Urothelium cell line (cell line): ENCODE measurements at regions not wholly inside any gene's neighbourhood (a gene's known extent, or its start where the extent isn't known, plus 50 kb on each side); places are given as distances from the start of the nearest gene placed in this dataset.

Experiments used
- DNase-seq: peaks from one replicate; pipeline ENCODE4 v3.0.0; 2011; ENCODE audit warnings: low spot score, mixed read lengths
- FAIRE-seq: peaks from 2 replicates; lab custom pipeline; 2011; peaks lifted over from hg19 to GRCh38; lab: Jason Lieb, UNC

GRCh38 chr2:237167934-237168333 is 82.2 kb downstream of the COPS8 start:
- DNase-seq (no peak), FAIRE-seq (no peak)

DNA sequence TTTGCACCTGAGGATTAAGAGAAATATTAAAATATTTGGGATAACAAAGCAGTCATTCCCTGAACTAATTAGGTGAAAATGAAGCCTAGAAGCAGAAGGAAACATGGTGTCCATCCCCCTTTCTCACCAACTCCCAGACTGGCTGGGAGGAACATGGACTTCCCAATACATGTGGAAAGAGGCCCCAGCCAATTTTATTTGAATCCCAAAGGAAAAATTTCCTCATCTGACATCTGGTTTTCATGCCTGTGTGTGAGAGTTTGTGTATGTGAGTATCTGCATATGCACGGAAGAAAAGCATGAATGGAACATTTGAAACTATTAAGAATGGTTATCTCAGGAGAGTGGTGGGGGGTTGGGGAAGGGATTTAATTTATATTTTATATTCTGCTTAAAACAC is 84.3 kb downstream of the COPS8 start:
- peak; percentile 13 for FAIRE-seq
- DNase-seq: no peak

GRCh38 chr2:237171396-237171795 is 85.7 kb downstream of the COPS8 start:
- DNase-seq (peak; percentile 57), FAIRE-seq (no peak)

DNA sequence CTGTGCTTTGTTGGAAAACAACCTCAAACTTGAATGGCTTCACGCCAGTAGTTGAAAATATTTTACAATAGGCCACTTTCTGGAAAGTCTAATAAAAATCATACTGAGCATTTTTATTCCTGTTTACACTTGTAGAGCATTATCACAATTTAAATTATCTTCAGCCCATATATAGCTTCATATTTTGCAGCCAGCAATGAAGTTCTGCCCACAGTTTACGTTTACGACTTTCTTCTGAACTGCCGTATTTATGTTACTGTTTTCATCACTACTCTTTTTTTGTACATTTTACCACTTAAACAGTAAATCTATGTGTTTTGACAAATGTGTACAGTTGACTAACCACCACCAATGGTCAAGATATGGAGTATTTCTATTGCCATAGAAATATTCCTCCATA is 86.2 kb downstream of the COPS8 start:
- FAIRE-seq: no peak
- no peak for DNase-seq

DNA sequence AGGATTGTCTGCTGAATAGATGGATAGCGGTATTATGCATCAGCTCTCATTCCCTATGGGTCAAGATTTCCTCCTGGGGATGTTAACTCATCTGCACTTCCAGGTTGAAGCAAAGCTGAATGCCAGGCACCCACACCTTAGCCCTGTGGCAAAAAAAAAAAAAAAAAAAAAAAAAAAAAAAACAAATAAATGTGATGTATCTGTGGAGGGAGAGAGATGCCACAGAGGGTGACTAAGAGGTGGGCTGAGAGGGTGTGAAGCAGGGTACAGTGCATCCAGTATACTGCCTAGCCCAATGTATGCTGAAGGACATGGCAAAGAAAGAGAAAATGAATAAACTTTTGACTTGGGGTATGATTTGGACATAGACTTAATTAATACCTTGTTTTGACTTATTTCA is 91.4 kb downstream of the COPS8 start:
- DNase-seq: no peak
- FAIRE-seq: no peak

DNA sequence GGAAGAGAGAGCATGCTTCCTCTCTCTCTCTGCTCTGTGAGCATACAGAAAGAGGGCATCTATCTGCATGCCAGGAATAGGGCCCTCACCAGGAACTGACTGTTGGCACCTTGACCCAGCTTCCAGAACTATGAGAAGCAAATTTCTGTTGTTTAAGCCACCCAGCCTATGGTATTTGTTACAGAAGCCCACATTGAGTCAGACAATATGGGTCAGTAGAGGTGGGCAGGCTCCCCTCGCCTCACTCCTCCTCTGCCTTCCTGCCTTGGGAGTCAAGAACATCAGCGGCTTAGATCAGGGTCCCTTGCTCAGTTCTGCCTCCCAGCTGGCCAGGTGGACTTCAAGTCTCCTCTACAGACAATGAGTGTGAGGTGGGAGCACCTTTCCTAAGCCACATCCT is 92.3 kb downstream of the COPS8 start:
- no peak for DNase-seq

GRCh38 chr2:237178396-237178795 is 92.7 kb downstream of the COPS8 start:
- FAIRE-seq (peak; percentile 88), DNase-seq (peak; percentile 54)

More for the DNA sequence above, 92.3 kb downstream of the COPS8 start:
- FAIRE-seq: no peak

- DNase-seq (no peak), FAIRE-seq (no peak)
These were observed 93.5 kb downstream of the COPS8 start for GRCh38 chr2:237179161-237179560.

- FAIRE-seq (no peak), DNase-seq (no peak)
These were observed 94.5 kb downstream of the COPS8 start for GRCh38 chr2:237180187-237180586.

GRCh38 chr2:237180987-237181386 is 95.3 kb downstream of the COPS8 start:
- FAIRE-seq (no peak), DNase-seq (no peak)

DNA sequence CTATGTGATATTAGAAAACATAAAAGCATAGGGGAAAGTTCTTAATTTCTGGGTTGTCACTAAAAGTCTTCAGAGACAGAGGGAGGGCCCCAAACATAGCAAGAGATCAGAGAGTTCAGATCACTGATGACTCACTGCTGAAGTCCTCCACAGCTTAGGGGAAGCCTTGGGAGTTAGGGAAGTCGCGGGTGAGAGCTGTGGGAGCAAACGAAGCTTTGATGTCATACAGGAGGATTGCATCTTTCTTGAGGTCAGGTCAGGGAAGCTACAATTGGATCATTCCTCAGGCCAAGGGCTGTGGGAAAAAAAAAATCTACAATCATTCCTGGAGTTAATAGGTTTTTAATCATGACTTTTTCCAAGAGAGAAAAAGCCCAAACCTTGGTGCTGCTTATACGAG is 96.2 kb downstream of the COPS8 start:
- peak; percentile 68 for DNase-seq
- FAIRE-seq: no peak

DNA sequence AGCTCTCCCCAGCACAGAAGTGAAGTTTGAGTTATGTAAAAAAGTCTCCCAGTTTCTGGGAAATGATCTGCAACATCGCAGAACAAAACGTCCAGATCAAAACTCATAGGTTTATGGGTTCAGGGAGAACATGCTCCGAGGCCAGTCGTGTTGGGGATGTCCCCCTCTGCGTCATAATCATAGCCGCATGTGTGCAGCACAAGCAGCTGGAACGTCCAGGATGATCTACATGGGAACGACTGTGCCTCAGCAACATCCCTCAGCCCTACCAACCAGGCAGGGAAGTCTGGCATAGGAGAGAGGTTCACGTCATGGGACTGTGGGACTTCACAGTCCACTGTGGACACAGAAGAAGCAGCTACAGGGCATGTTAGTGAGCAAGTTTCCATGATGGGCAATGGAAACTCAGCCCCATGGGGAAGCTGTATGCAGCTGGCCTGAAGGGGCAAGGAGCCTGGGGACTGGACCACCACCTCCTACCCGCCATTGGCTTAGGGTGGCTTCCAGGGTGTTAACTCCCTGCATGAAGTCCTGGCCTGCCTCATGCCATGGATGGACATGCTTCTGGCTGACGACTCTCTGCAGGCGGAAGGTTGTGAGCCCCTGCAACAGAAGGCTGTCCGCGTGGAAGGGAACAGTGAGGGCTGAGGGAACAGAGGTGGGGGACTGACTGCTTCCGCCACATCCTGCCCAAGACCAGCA is 96.9 kb downstream of the COPS8 start:
- DNase-seq: no peak
- no peak for FAIRE-seq

- peak; percentile 64 for DNase-seq
- peak; percentile 62 for FAIRE-seq
These were observed 98.7 kb downstream of the COPS8 start for GRCh38 chr2:237184192-237184918.

DNA sequence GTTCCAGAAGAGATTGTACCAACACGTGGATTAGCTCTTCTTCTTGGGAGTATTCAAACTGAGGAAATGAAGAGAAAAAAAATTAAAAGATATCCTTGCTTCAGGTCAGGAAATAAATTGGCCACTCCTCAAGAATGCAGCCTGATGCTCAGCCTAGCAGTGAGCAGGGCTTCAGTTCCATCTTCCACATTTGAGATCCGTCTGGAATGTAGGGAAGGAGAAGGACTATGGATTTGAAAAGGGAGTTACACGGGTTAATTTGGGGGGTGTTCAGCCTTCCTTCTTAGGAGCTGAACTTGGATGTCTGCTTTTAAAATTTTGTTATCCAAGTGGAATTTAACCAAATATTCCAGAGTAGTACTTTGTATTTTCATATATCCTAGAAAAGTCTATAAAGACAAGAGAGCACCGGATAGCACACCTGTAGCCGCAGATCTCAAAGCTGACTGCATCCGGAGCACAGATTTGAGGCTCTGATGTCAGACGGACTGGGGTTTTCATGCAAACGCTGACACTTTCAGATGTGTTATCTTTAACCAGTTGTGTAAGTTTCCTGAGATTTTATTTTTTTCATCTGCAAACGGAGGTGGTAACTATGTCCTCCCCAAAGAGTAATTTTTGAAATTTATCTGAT is 99.3 kb downstream of the COPS8 start:
- FAIRE-seq (no peak), DNase-seq (no peak)

GRCh38 chr2:237185553-237185925 is 99.8 kb downstream of the COPS8 start:
- no peak for FAIRE-seq
- DNase-seq: no peak

DNA sequence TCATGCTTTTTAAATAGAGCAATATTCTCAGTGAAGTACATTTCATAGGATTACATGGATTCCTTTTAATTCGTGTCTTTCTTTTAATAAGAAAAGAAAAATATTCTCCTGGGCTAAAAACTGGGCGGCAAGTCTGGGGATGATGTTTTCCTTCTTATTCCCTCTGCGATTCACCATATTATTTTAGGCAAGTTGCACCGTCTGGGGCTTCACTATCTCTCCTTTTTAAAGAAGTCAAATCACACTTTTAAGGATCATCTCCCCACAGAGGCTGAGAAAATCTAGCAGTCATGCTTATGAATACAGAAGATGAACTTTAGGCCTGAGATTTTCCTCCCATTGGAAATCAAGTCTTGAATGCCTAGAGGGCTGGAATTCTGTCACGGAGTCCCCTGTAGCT is 104.1 kb downstream of the COPS8 start:
- DNase-seq (no peak), FAIRE-seq (no peak)

DNA sequence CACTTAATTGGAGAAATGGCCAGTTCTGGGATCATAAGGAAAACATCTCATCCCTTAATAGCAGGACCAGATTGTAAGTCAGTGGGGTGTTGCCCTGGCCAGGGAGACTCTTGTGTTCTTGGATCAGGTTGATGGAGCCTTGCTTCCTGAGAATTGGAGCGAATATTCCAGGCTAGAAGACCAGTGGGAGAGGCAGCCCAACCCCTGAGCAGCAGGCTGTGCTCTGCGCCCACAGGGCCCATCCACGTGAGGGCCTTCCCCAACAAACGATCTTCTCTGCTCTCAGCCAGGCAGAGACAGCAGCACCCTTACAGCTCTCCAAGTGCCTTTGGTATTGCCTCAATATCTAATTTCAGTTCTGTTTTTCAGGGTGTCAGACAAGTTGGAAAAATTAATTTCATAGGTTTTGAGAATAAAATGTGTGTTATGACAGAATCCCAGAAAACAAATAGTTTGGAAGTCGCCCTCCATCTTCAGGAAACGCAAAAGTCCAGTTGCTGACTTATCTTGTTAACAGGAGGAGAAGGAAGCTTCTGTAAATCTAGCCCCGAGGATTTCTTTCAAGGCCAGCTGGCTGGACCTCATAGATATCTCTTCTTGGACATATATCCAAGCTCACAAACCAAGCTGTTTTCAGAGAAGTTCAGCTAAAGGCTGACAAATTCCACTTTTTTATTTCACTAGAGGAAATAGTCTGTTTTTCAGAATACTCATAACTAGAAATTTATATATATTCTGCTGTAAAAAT is 105.5 kb downstream of the COPS8 start:
- DNase-seq (no peak), FAIRE-seq (no peak)

GRCh38 chr2:237191714-237192081 is 106.0 kb downstream of the COPS8 start:
- DNase-seq: no peak
- FAIRE-seq: no peak

GRCh38 chr2:237192881-237193280 is 107.2 kb downstream of the COPS8 start:
- FAIRE-seq: no peak
- no peak for DNase-seq

GRCh38 chr2:237193436-237193835 is 107.7 kb downstream of the COPS8 start:
- no peak for DNase-seq
- FAIRE-seq: no peak

DNA sequence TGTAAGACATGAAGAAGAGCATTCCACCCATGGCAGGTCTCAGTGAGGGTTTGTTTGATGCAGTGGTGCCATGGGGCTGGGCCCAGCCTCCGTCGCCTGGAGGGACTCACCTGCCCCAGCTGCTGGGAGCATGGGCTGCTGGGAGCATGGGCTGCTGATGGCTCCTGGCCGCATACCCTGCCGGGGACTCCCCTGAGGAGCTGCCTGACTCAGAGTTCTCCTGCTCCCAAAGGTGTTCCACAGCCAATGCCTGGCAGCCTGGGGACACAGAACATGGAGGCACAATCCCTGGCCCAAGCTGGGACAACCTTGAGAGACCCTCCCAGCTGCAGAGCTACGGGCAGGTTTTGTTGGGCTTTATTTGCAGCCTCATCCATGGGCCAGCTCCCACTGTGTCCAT is 108.4 kb downstream of the COPS8 start:
- no peak for FAIRE-seq
- no peak for DNase-seq
